ENCODE measurements at regions not wholly inside any gene's neighbourhood (a gene's known extent, or its start where the extent isn't known, plus 50 kb on each side); places are given as distances from the start of the nearest gene placed in this dataset.
"Not testable (repeated sequence)": the region's sequence is repeated elsewhere in the genome, so short reads cannot be mapped to it uniquely, and the experiment has no call there.

GRCh38 chr21:6141138-6141474 lies 4380.3 kb upstream of the TPTE start:
- TF ChIP-seq, protein P1, sequence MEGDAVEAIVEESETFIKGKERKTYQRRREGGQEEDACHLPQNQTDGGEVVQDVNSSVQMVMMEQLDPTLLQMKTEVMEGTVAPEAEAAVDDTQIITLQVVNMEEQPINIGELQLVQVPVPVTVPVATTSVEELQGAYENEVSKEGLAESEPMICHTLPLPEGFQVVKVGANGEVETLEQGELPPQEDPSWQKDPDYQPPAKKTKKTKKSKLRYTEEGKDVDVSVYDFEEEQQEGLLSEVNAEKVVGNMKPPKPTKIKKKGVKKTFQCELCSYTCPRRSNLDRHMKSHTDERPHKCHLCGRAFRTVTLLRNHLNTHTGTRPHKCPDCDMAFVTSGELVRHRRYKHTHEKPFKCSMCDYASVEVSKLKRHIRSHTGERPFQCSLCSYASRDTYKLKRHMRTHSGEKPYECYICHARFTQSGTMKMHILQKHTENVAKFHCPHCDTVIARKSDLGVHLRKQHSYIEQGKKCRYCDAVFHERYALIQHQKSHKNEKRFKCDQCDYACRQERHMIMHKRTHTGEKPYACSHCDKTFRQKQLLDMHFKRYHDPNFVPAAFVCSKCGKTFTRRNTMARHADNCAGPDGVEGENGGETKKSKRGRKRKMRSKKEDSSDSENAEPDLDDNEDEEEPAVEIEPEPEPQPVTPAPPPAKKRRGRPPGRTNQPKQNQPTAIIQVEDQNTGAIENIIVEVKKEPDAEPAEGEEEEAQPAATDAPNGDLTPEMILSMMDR (IDR thresholded peaks at IDR 0.05; ENCODE audit: insufficient read depth, low read length): not testable (repeated sequence)
- not testable (repeated sequence) for TF ChIP-seq REST (IDR thresholded peaks at IDR 0.05; ENCODE audit: insufficient replicate concordance, low read depth)
